ENCODE measurements at regions not wholly inside any gene's neighbourhood (a gene's known extent, or its start where the extent isn't known, plus 50 kb on each side); places are given as distances from the start of the nearest gene placed in this dataset.

- FAIRE-seq, result no peak
- no peak for DNase-seq (ENCODE audit: low spot score in 2 of 2)
These were observed 260.0 kb upstream of the PLEKHG7 start for GRCh38 chr12:92442782-92443181.

DNA sequence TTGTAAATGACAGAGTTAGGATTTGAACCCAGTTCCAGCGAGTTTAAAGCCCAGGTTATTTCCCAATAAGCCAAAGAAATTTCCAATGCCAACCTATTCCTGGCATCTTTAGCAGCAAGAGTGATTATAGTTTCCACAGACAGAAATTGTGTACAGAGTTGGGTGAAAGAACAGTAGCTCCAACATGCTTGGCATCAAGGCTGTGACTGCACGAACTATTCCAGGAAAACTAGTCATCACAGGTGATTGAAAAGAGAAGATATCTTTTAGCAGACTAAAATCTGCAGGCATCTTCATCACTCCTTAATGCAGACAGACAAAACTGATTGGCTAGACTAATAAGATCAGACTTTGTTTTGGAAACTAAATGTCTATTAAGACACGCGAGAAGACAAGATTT, 262.7 kb upstream of the PLEKHG7 start:
- no peak for DNase-seq (ENCODE audit: low spot score in 2 of 2)

GRCh38 chr12:92439420-92439805, 263.4 kb upstream of the PLEKHG7 start:
- DNase-seq (ENCODE audit: low spot score in 2 of 2) (no peak), FAIRE-seq (no peak)

More for the DNA sequence above, 262.7 kb upstream of the PLEKHG7 start:
- FAIRE-seq, result no peak

DNA sequence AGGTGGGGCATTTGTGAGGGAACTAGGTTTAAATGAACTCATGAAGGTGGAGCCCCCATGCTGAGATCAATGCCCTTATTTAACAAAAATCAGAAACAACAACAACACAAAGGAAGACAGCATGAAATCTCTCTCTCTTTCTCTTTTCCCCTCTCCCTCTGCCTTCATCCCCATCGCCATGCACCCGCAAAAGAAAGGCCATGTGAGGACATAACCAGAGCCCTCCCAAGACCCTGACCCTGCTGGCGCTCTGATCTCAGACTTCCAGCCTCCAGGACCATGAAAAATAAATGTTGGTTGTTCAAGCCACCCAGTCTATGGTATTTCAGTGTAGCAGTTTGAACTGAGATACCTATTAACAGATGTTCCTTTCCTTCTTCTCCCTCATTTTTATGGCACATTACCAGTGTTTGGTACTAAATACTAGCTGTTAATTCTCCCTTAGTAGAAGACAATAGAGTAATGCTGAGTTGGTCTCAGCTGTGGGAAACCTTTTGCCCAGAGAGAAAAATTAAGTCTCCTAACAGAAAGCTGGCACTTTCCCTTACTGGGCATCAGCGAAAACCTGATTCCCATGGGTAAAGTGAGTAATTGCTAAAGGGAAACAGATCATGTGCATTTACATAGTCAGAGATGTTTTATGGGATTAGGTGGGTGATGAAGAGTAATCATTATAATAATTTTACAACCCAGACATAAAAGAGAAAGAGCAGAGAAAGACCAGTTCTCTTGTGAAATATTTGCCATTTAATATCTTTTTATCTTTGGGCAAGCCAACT, 264.0 kb upstream of the PLEKHG7 start:
- DNase-seq (ENCODE audit: low spot score in 2 of 2) (no peak), FAIRE-seq (no peak)

- FAIRE-seq, result no peak
- DNase-seq (ENCODE audit: low spot score in 2 of 2), result no peak
These were observed 265.3 kb upstream of the PLEKHG7 start for GRCh38 chr12:92437452-92437851.

DNA sequence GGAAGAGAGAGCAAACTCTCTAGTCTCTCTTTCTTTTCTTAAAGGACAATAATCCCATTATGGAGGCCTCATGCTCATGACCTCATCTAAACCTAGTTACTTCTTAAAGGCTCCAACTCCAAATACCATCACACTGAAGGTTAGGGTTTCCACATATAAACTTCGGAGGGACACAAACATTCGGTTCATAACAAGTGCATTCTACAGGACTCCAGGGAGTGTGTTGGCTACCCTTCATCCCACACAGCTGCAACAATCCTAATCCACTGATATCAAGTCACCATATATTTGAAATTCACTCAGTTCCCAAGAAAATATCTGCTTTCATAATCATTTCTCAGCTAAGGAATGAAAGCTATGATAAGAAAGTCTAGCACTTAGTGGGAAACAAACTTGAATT, 265.9 kb upstream of the PLEKHG7 start:
- DNase-seq (ENCODE audit: low spot score in 2 of 2), result no peak
- FAIRE-seq, result no peak

DNA sequence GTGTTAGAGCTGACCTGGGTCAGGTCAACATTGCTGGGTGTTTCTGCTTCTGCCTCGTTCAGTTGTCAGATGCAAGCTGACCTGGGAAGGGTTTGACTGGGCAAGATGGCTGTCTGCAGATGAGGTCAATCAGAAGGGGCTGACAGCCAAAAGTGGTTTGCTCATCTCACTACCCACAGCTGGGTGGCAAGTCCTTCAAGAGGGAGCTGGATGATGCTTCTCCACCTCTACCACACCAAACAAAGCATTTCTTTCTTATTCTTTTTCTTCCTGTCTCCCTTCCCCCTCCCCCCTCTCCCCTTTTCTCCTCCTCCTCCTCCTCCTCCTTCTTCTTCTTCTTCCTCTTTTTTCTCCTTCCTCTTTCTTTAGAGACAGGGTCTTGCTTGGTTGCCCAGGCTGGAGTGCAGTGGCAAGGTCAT, 268.2 kb upstream of the PLEKHG7 start:
- no peak for DNase-seq (ENCODE audit: low spot score in 2 of 2)
- FAIRE-seq, result no peak

GRCh38 chr12:92432724-92433441, 269.9 kb upstream of the PLEKHG7 start:
- FAIRE-seq, result no peak
- no peak for DNase-seq (ENCODE audit: low spot score in 2 of 2)

DNA sequence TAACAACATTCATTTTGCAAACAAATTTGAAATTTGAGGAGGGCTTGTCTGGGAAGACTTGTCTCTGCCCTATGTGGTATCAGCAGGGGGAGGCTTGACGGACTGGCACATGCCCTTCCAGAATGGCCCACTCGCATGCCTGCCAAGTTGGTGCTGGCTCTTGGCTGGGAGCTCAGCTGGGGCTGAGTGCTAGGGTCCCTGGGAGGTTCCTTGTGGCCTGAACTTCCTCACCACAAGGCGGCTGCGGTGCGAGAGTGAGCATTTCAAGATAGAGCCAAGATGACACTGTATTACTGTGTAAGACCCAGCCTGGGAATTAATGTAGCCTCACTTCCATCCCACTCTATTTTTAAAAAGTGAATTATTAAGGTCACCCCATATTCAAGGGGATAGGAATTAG, 271.6 kb upstream of the PLEKHG7 start:
- FAIRE-seq, result no peak
- DNase-seq (ENCODE audit: low spot score in 2 of 2), result no peak

GRCh38 chr12:92426332-92426731, 276.5 kb upstream of the PLEKHG7 start:
- no peak for FAIRE-seq
- no peak for DNase-seq (ENCODE audit: low spot score in 2 of 2)

DNA sequence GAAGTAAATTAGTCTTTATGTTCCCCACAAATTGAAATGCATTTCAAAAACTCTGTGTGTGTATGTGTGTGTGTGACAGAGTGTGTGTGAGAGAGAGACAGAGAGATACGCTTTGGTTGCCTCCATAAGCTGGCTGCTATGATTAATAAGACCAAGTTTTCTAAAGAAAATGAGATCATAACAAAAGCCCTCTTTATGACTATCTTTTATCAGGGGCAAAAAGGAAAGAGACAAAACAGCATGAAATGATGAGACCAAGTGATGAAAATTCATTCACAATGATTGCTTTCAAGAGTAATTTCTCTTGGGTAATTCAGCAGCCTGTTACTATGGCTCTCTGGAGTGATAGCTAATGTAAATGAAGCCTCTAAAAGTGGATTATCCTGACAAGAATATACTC, 277.6 kb upstream of the PLEKHG7 start:
- DNase-seq (ENCODE audit: low spot score in 2 of 2) (no peak), FAIRE-seq (no peak)

GRCh38 chr12:92424338-92424737, 278.5 kb upstream of the PLEKHG7 start:
- FAIRE-seq (no peak), DNase-seq (ENCODE audit: low spot score in 2 of 2) (no peak)

GRCh38 chr12:92421701-92422100, 276.1 kb upstream of the BTG1 start:
- FAIRE-seq, result no peak
- DNase-seq (ENCODE audit: low spot score in 2 of 2), result no peak

- FAIRE-seq, result no peak
These were observed 275.4 kb upstream of the BTG1 start for GRCh38 chr12:92421042-92421441.

DNA sequence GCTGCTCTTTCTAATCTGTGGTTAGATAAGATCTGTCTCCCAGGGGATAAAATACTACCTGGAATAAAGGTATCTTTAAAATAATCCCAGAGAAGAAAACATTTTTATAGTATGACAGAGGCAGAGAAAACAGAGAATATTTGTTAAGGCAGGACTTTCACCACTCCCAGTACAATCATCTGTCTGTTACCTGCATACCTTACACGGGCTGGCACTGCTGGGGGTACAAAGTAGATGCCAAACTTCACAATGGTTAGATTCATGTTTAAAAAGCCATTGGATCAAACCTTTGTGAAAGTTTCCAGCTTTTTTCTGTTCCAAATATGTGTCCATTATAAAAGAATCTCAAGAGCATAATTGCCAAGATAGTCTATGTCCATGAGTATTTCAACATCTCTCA, 273.6 kb upstream of the BTG1 start:
- DNase-seq (ENCODE audit: low spot score in 2 of 2), result no peak
- no peak for FAIRE-seq

More at GRCh38 chr12:92421042-92421441, 275.4 kb upstream of the BTG1 start:
- no peak for DNase-seq (ENCODE audit: low spot score in 2 of 2)

GRCh38 chr12:92418381-92418780, 272.7 kb upstream of the BTG1 start:
- FAIRE-seq (no peak), DNase-seq (ENCODE audit: low spot score in 2 of 2) (no peak)

GRCh38 chr12:92417373-92417772, 271.7 kb upstream of the BTG1 start:
- no peak for FAIRE-seq
- no peak for DNase-seq (ENCODE audit: low spot score in 2 of 2)

GRCh38 chr12:92416385-92416812, 270.8 kb upstream of the BTG1 start:
- FAIRE-seq, result no peak

GRCh38 chr12:92414170-92415070, 268.8 kb upstream of the BTG1 start:
- DNase-seq (ENCODE audit: low spot score in 2 of 2) (no peak), FAIRE-seq (no peak)

More at GRCh38 chr12:92416385-92416812, 270.8 kb upstream of the BTG1 start:
- no peak for DNase-seq (ENCODE audit: low spot score in 2 of 2)

DNA sequence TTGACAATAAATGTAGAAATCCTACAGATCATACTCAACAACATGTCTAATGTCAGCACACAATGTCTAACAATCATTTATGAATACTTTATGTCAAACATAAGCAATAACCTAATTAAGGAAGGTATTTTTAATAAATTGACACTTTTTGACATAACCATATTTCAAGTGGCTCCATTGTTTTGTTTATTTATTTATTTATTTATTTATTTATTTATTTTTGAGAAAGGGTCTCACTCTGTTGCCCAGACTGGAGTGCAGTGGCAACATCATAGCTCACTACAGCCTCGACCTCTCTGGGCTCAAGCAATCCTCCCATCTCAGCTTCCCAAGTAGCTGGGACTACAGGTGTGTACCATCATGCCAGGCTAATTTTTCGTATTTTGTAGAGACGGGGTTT, 267.6 kb upstream of the BTG1 start:
- DNase-seq (ENCODE audit: low spot score in 2 of 2), result no peak
- no peak for FAIRE-seq

DNA sequence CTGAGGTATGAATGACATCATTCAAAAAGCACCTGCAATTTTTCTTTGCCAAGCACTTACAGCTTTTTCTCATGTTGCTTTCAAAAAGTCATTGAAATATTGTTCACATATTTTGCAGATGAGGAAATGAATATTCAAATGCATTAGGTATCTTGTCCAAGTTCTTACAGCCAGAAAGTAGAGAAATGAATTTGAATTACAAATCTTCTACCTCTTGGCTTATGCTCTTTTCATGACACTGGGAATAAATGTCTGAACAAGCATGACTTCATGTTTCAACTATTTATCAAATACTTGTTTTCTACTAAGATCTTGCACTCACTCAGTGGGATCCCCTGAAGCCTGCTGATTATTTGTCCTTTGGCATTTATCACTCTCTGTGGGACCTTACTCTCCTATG, 267.2 kb upstream of the BTG1 start:
- FAIRE-seq (no peak), DNase-seq (ENCODE audit: low spot score in 2 of 2) (no peak)
